Sigmoid colon (tissue), 4 donors: ENCODE measurements at regions not wholly inside any gene's neighbourhood (a gene's known extent, or its start where the extent isn't known, plus 50 kb on each side); places are given as distances from the start of the nearest gene placed in this dataset.

Source experiments
- CTCF ChIP-seq, 4 experiments: fragments of 450-650 bp in 3 of 4; fragments of 200-600 bp in 1 of 4; IDR thresholded peaks; one replicate each; pipeline ENCODE4 v1.5.1; 2016 to 2019; ENCODE audit warnings: antibody characterized with exemption in 4 of 4, mild to moderate bottlenecking in 3 of 4, moderate library complexity in 2 of 4
- POLR2A ChIP-seq, 2 donors: fragments of 450-650 bp; IDR thresholded peaks; one replicate each; pipeline ENCODE4 v1.6.1; 2016; ENCODE audit warnings: antibody characterized with exemption in 2 of 2, mild to moderate bottlenecking in 2 of 2, moderate library complexity in 2 of 2
- POLR2AphosphoS5 ChIP-seq, 4 donors: sonication (generic); formaldehyde crosslinking; IDR thresholded peaks; one replicate each; pipeline ENCODE4 v1.6.1; 2017; ENCODE audit warnings: antibody characterized with exemption in 4 of 4

- no peak for TF ChIP-seq POLR2A (IDR thresholded peaks at IDR 0.05)
- no peak for TF ChIP-seq POLR2AphosphoS5 (IDR thresholded peaks at IDR 0.05)
- TF ChIP-seq CTCF (IDR thresholded peaks at IDR 0.05) = no peak
Measured at GRCh38 chr9:87818308-87818707, 64.4 kb upstream of the SPATA31E1 start.
